ENCODE measurements at regions not wholly inside any gene's neighbourhood (a gene's known extent, or its start where the extent isn't known, plus 50 kb on each side); places are given as distances from the start of the nearest gene placed in this dataset.

- TF ChIP-seq CTCF (IDR thresholded peaks at IDR 0.05) (no peak), NRF1 (IDR thresholded peaks at IDR 0.05; ENCODE audit: low read depth, low read length) (no peak), POLR2AphosphoS5 (IDR thresholded peaks at IDR 0.05; ENCODE audit: low read depth, low read length) (no peak)
Observed at GRCh38 chr3:194740859-194741491, 55.3 kb downstream of the FAM43A start.
